Smooth muscle cell (in vitro differentiated cells): ENCODE measurements at regions not wholly inside any gene's neighbourhood (a gene's known extent, or its start where the extent isn't known, plus 50 kb on each side); places are given as distances from the start of the nearest gene placed in this dataset.

Experiments used
- DNase-seq: peaks from one replicate; lab custom pipeline; 2025; ENCODE audit not compliant: unreplicated experiment; lab: John Stamatoyannopoulos, UW
- H2AFZ ChIP-seq: fragments of 200-600 bp; sonication (generic); 2 replicates; pipeline ENCODE4 v1.6.0; 2016; ENCODE audit warnings: antibody characterized with exemption, low read depth, mild to moderate bottlenecking
- H3F3A ChIP-seq: fragments of 200-600 bp; sonication (generic); 2 replicates; pipeline ENCODE4 v1.6.0; 2017; ENCODE audit warnings: antibody characterized with exemption, low read depth
- H3K27ac ChIP-seq: fragments of 200-600 bp; sonication (generic); 2 replicates; pipeline ENCODE4 v1.5.1; 2016; ENCODE audit warnings: low read depth, mild to moderate bottlenecking
- H3K27me3 ChIP-seq: fragments of 200-600 bp; sonication (generic); 2 replicates; pipeline ENCODE4 v1.6.1; 2016; ENCODE audit warnings: low read depth, mild to moderate bottlenecking
- H3K36me3 ChIP-seq: fragments of 200-600 bp; sonication (generic); 2 replicates; pipeline ENCODE4 v1.5.1; 2016; ENCODE audit warnings: low read depth
- H3K4me1 ChIP-seq: fragments of 200-600 bp; sonication (generic); 2 replicates; pipeline ENCODE4 v1.5.1; 2016; ENCODE audit warnings: low read depth
- H3K4me2 ChIP-seq: fragments of 200-600 bp; sonication (generic); 2 replicates; pipeline ENCODE4 v1.6.0; 2016; ENCODE audit warnings: mild to moderate bottlenecking
- H3K4me3 ChIP-seq: fragments of 200-600 bp; sonication (generic); 2 replicates; pipeline ENCODE4 v1.5.1; 2016; ENCODE audit warnings: mild to moderate bottlenecking
- H3K79me2 ChIP-seq: fragments of 200-600 bp; sonication (generic); 2 replicates; pipeline ENCODE4 v1.6.0; 2016; ENCODE audit warnings: low read depth, mild to moderate bottlenecking
- H3K9ac ChIP-seq: fragments of 200-600 bp; sonication (generic); 2 replicates; pipeline ENCODE4 v1.6.0; 2016; ENCODE audit warnings: low read depth
- H3K9me3 ChIP-seq: fragments of 200-600 bp; sonication (generic); replicated peaks from 2 replicates; pipeline ENCODE4 v1.5.1; 2016; ENCODE audit warnings: low read depth
- H4K20me1 ChIP-seq: fragments of 200-600 bp; sonication (generic); 2 replicates; pipeline ENCODE4 v1.6.0; 2016; ENCODE audit warnings: low read depth
- CTCF ChIP-seq: fragments of 200-600 bp; sonication (generic); IDR thresholded peaks from 2 replicates; pipeline ENCODE4 v1.5.1; 2017; ENCODE audit warnings: borderline replicate concordance, mild to moderate bottlenecking, antibody characterized with exemption; ENCODE audit not compliant: insufficient read depth, poor library complexity, severe bottlenecking
- WGBS: methylation state at CpG from one replicate; pipeline ENCODE4 v1.1.7; 2016; ENCODE audit warnings: low lambda C conversion rate; 5-methylcytosine and 5-hydroxymethylcytosine counted together

- DNase-seq = no peak
- H3K9ac ChIP-seq = no peak overlapping the region
- no peak overlapping the region for H3K27ac ChIP-seq
- H4K20me1 ChIP-seq = no peaks in the 10 kb centered on the region
- no peaks in the 10 kb centered on the region for H3K9me3 ChIP-seq
- 26% methylated on average over 1 of the region's 1 CpG for WGBS
- H3K27me3 ChIP-seq = no peaks in the 10 kb centered on the region
- H3K4me1 ChIP-seq = no peaks in the 10 kb centered on the region
- no peak overlapping the region for H3K4me3 ChIP-seq
- H3F3A ChIP-seq = no peaks in the 10 kb centered on the region
- no peak overlapping the region for H2AFZ ChIP-seq
- H3K4me2 ChIP-seq = no peak overlapping the region
- no peak for TF ChIP-seq CTCF
- H3K79me2 ChIP-seq = no peaks in the 10 kb centered on the region
- no peaks in the 10 kb centered on the region for H3K36me3 ChIP-seq
These were observed 656.2 kb upstream of the IGFBP7 start for GRCh38 chr4:57766341-57766740.

GRCh38 chr4:57764856-57765255 is 654.7 kb upstream of the IGFBP7 start:
- Histone ChIP-seq H3K4me3 (no peak overlapping the region), H3K27ac (no peak overlapping the region), H3K9me3 (no peaks in the 10 kb centered on the region), H3K79me2 (no peaks in the 10 kb centered on the region), H3K4me2 (no peak overlapping the region), H3K36me3 (no peaks in the 10 kb centered on the region), H3F3A (no peaks in the 10 kb centered on the region), H3K4me1 (no peaks in the 10 kb centered on the region), H4K20me1 (no peaks in the 10 kb centered on the region), H3K27me3 (no peaks in the 10 kb centered on the region), H2AFZ (no peak overlapping the region), H3K9ac (no peak overlapping the region)
- no peak for TF ChIP-seq CTCF
- WGBS = 83% methylated on average over 5 of the region's 5 CpGs
- DNase-seq = no peak

- TF ChIP-seq CTCF = no peak
- Histone ChIP-seq H2AFZ (no peak overlapping the region), H3K79me2 (no peaks in the 10 kb centered on the region), H3K27ac (no peak overlapping the region), H3K4me2 (no peak overlapping the region), H3K4me3 (no peak overlapping the region), H3K4me1 (no peaks in the 10 kb centered on the region), H3K36me3 (no peaks in the 10 kb centered on the region), H3K9me3 (no peaks in the 10 kb centered on the region), H3K27me3 (no peaks in the 10 kb centered on the region), H3K9ac (no peak overlapping the region), H3F3A (no peaks in the 10 kb centered on the region), H4K20me1 (no peaks in the 10 kb centered on the region)
- no peak for DNase-seq
- WGBS = 81% methylated on average over 2 of the region's 2 CpGs
These were observed 652.9 kb upstream of the IGFBP7 start for GRCh38 chr4:57763070-57763469.

- Histone ChIP-seq H3K27ac (no peak overlapping the region), H3K9ac (no peak overlapping the region), H3F3A (no peaks in the 10 kb centered on the region), H3K79me2 (no peaks in the 10 kb centered on the region), H3K4me1 (no peaks in the 10 kb centered on the region), H4K20me1 (no peaks in the 10 kb centered on the region), H3K4me3 (no peak overlapping the region), H3K36me3 (no peaks in the 10 kb centered on the region), H2AFZ (no peak overlapping the region), H3K4me2 (no peak overlapping the region), H3K27me3 (no peaks in the 10 kb centered on the region), H3K9me3 (no peaks in the 10 kb centered on the region)
- WGBS = 66% methylated on average over 1 of the region's 1 CpG
- no peak for DNase-seq
- no peak for TF ChIP-seq CTCF
These were observed 630.5 kb upstream of the IGFBP7 start for GRCh38 chr4:57740625-57741190.
